Aorta (tissue), 5 donors: ENCODE measurements at regions not wholly inside any gene's neighbourhood (a gene's known extent, or its start where the extent isn't known, plus 50 kb on each side); places are given as distances from the start of the nearest gene placed in this dataset.

Source experiments
- ATAC-seq: fragments of 200-7000 bp; cut with Tn5 transposase; one replicate; pipeline ENCODE4 v1.9.1; 2022; ENCODE audit warnings: moderate library complexity; ENCODE audit not compliant: low FRiP score
- DNase-seq, 2 donors: peaks; one replicate each; pipeline ENCODE4 v3.0.0-alpha.2; 2020
- H3K27ac ChIP-seq, 2 donors: one replicate each; pipeline ENCODE4 v1.5.1; 2013; ENCODE audit warnings: low read length in 2 of 2, mild to moderate bottlenecking in 2 of 2, moderate library complexity in 2 of 2, control low read depth in 1 of 2, inconsistent platforms in 1 of 2, low read depth in 1 of 2
- H3K27me3 ChIP-seq, 2 donors: one replicate each; pipeline ENCODE4 v1.6.1; 2013; ENCODE audit warnings: control low read depth in 1 of 2, low read length in 1 of 2, mild to moderate bottlenecking in 1 of 2, moderate library complexity in 1 of 2; ENCODE audit not compliant: insufficient read depth in 2 of 2, control insufficient read depth in 1 of 2
- H3K36me3 ChIP-seq, 2 donors: one replicate each; pipeline ENCODE4 v1.6.1; 2013; ENCODE audit warnings: control low read depth in 1 of 2, low read length in 1 of 2, mild to moderate bottlenecking in 1 of 2; ENCODE audit not compliant: insufficient read depth in 2 of 2, control insufficient read depth in 1 of 2
- H3K4me1 ChIP-seq, 2 donors: one replicate each; pipeline ENCODE4 v1.6.1; 2013; ENCODE audit warnings: low read length in 2 of 2, control low read depth in 1 of 2, mild to moderate bottlenecking in 1 of 2, moderate library complexity in 1 of 2; ENCODE audit not compliant: insufficient read depth in 2 of 2, control insufficient read depth in 1 of 2
- H3K4me3 ChIP-seq, 2 donors: one replicate each; pipeline ENCODE4 v1.5.1; 2013; ENCODE audit warnings: low read length in 2 of 2, control low read depth in 1 of 2, mild to moderate bottlenecking in 1 of 2
- H3K9me3 ChIP-seq: one replicate; pipeline ENCODE4 v1.6.1; 2013; ENCODE audit warnings: mild to moderate bottlenecking, low read length; ENCODE audit not compliant: control insufficient read depth
- WGBS, 2 donors: extraction: QIAGEN DNeasy Blood & Tissue Kit; methylation state at CpG; one replicate each; pipeline ENCODE4 v1.1.7; 2013; 5-methylcytosine and 5-hydroxymethylcytosine counted together
- intact Hi-C, 2 donors: fragments of 100-400 bp; cut with DNase I; formaldehyde crosslinking; loops; one replicate each; pipeline versions ENCODE4 v1.14.2 to v1.15.0; 2022
- donor health status: healthy with polysubstance abuse.
- donor health status: Bipolar disorder and iron deficiency.
- donor health status: DM: no; HTN: no; CAD: no.
- donor health status: DM: no; HTN: no; CAD: no.
- donor health status: DM: yes; HTN: yes; CAD: no.

DNA sequence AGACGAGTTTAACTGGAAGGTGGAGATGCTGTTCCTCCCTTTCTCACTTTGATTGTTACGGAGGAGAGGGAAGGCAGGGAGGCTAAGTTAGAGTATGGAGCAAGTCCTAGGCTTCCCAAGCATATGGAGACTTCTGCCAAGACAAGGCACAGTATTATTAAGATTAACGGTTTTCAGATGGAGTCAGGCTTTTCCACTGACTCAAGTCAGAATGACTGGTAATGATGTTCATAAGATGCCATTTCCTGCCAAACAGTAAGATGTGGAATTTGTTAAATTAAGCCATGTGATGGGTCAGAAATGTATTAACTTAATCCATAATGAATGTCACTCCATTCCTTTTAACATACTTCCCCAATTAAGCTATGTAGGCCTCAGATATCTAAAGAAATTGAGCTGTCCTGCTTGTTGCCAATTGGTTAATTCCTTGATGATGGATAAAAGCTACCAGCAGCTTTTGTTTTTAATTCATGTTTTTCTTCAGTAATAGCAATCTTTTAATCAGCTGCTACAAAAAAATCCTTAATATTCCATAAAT, 383.7 kb downstream of the ZNF521 start:
- intact Hi-C loops, result no loop called here
- Histone ChIP-seq H3K27me3 (no peaks in the 10 kb centered on the region), H3K4me1 (no peaks in the 10 kb centered on the region), H3K36me3 (no peaks in the 10 kb centered on the region), H3K27ac (no peak overlapping the region), H3K4me3 (no peak overlapping the region), H3K9me3 (no peaks in the 10 kb centered on the region)
- 85 to 86% methylated on average over 3 of the region's 3 CpGs for WGBS, 2 donors
- no peak for DNase-seq
- ATAC-seq, result no peak

DNA sequence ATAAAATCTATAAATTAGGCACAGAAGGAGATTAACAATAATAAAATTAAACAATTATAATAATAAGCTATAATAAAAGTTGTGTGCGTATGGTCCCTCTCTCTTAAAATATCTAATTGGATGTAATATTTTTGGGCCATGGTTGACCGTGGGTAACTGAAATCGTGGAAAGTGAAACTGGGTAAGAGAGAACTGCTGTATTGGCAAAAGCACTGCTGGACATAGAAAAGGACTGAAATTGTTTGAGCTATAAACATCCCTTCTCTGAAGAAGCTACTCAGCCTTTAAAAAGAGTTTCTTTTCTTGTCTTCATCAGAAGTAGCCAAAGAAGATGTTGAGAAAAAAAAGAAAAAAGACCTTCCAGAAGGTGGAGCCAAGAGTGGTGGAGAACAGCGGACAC, 379.4 kb downstream of the ZNF521 start:
- no peaks in the 10 kb centered on the region for H3K9me3 ChIP-seq
- no peak overlapping the region for H3K4me3 ChIP-seq
- intact Hi-C loops, result no loop called here
- no peaks in the 10 kb centered on the region for H3K4me1 ChIP-seq
- no peak for DNase-seq
- 94 to 95% methylated on average over 4 of the region's 4 CpGs for WGBS, 2 donors
- H3K27ac ChIP-seq, result no peak overlapping the region
- no peaks in the 10 kb centered on the region for H3K36me3 ChIP-seq
- H3K27me3 ChIP-seq, result no peaks in the 10 kb centered on the region
- no peak for ATAC-seq

DNA sequence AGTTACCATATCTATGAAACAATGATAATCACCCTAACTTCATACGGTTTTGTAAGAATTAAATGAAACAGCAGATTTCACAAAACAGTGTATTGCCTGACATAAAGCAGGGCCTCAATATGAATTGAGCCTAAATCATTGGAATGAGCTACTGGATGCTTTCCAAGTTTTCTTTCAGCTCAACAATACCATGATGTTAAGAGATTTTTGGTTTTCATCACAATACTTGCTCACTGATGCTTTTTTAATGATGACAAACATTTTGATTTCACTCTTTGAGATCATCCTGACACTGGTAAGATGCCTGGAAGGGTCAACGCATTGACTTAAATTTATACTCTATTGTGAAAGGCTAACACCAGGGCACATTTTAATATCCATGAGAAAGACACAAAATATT, 377.5 kb downstream of the ZNF521 start:
- Histone ChIP-seq H3K4me1 (no peaks in the 10 kb centered on the region), H3K27ac (no peak overlapping the region), H3K9me3 (no peaks in the 10 kb centered on the region), H3K27me3 (no peaks in the 10 kb centered on the region), H3K4me3 (no peak overlapping the region), H3K36me3 (no peaks in the 10 kb centered on the region)
- 48 to 63% methylated on average over 2 of the region's 2 CpGs for WGBS, 2 donors
- no peak for DNase-seq
- intact Hi-C loops, result no loop called here
- no peak for ATAC-seq

DNA sequence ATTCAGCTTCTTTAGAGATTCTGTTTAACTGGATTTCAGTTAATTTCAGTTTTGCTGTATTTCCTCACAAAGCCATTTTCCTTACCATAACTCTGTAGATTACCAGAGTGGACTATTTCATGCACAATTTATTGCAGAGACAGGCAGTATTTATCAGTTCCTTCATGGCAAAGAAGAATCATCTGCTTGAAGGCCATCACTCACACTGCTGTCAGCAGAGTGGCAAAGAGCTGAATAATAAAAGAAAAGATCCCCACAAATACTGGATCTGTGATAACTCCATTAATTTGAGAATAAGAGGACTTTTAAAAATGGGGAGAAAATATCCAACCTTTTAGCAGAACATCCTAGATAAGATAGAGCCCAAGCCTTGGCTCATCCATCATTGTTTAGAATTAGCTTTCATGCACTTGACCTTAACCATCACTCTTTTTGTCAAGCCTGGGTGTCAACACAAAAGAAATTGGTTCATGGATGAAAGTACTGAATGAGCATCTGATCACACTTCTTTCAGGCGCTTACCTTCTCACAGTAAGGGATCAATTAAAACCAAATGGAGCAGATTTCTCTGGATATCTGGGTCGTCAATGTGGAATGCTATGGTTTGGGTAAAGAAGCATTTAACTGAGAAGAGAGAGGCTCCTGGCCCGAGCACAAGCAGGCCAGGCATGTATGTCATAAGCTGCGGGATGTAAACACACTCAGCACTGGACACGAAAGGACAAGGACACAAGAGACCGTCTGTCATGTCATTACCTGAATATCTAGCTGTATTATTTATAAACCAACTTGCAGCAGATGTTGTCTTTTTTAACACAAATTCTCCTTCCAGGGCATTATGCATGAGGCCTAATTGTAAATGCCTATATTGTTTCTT, 376.2 kb downstream of the ZNF521 start:
- Histone ChIP-seq H3K4me1 (no peaks in the 10 kb centered on the region), H3K9me3 (no peaks in the 10 kb centered on the region), H3K27ac (no peak overlapping the region), H3K27me3 (no peaks in the 10 kb centered on the region), H3K4me3 (no peak overlapping the region), H3K36me3 (no peaks in the 10 kb centered on the region)
- 72 to 85% methylated on average over 6 of the region's 6 CpGs for WGBS, 2 donors
- ATAC-seq (no peak), DNase-seq (no peak)
- intact Hi-C loops, result no loop called here

GRCh38 chr18:24976502-24976901, 375.5 kb downstream of the ZNF521 start:
- H3K4me1 ChIP-seq, result no peaks in the 10 kb centered on the region
- no peaks in the 10 kb centered on the region for H3K36me3 ChIP-seq
- no peak for DNase-seq
- H3K9me3 ChIP-seq, result no peaks in the 10 kb centered on the region
- no peak for ATAC-seq
- H3K27me3 ChIP-seq, result no peaks in the 10 kb centered on the region
- no peak overlapping the region for H3K27ac ChIP-seq
- WGBS, 2 donors, result 57 to 64% methylated on average over 4 of the region's 4 CpGs
- intact Hi-C loops, result no loop called here
- H3K4me3 ChIP-seq, result no peak overlapping the region

- no peaks in the 10 kb centered on the region for H3K36me3 ChIP-seq
- intact Hi-C loops, result no loop called here
- H3K4me3 ChIP-seq, result no peak overlapping the region
- ATAC-seq (no peak), DNase-seq (no peak)
- H3K27me3 ChIP-seq, result no peaks in the 10 kb centered on the region
- no peaks in the 10 kb centered on the region for H3K4me1 ChIP-seq
- no peaks in the 10 kb centered on the region for H3K9me3 ChIP-seq
- no peak overlapping the region for H3K27ac ChIP-seq
- WGBS, 2 donors, result 55 to 59% methylated on average over 4 of the region's 4 CpGs
Measured at GRCh38 chr18:24979235-24979634, 372.7 kb downstream of the ZNF521 start.

GRCh38 chr18:24982831-24983230, 369.1 kb downstream of the ZNF521 start:
- 72 to 79% methylated on average over 2 of the region's 2 CpGs for WGBS, 2 donors
- H3K27ac ChIP-seq, result no peak overlapping the region
- DNase-seq (no peak), ATAC-seq (no peak)
- intact Hi-C loops, result no loop called here
- H3K36me3 ChIP-seq, result no peaks in the 10 kb centered on the region
- no peaks in the 10 kb centered on the region for H3K27me3 ChIP-seq
- H3K4me1 ChIP-seq, result no peaks in the 10 kb centered on the region
- H3K9me3 ChIP-seq, result no peaks in the 10 kb centered on the region
- H3K4me3 ChIP-seq, result no peak overlapping the region

- Histone ChIP-seq H3K27ac (no peak overlapping the region), H3K4me1 (no peaks in the 10 kb centered on the region), H3K9me3 (no peaks in the 10 kb centered on the region), H3K27me3 (no peaks in the 10 kb centered on the region), H3K4me3 (no peak overlapping the region), H3K36me3 (no peaks in the 10 kb centered on the region)
- DNase-seq, result no peak
- ATAC-seq, result no peak
- intact Hi-C loops, result no loop called here
- WGBS, 2 donors, result 78 to 82% methylated on average over 8 of the region's 8 CpGs
Measured at GRCh38 chr18:24983566-24984139, 368.3 kb downstream of the ZNF521 start.

- 54 to 61% methylated on average over 4 of the region's 4 CpGs for WGBS, 2 donors
- Histone ChIP-seq H3K36me3 (no peaks in the 10 kb centered on the region), H3K27me3 (no peaks in the 10 kb centered on the region), H3K4me3 (no peak overlapping the region), H3K27ac (no peak overlapping the region), H3K9me3 (no peaks in the 10 kb centered on the region), H3K4me1 (no peaks in the 10 kb centered on the region)
- intact Hi-C loops, result no loop called here
- DNase-seq (no peak), ATAC-seq (no peak)
Measured at GRCh38 chr18:24985586-24985985, 366.4 kb downstream of the ZNF521 start.
